Fibroblast of lung (primary cell): ENCODE measurements at regions not wholly inside any gene's neighbourhood (a gene's known extent, or its start where the extent isn't known, plus 50 kb on each side); places are given as distances from the start of the nearest gene placed in this dataset.

Experiments
- DNase-seq, 2 donors: peaks; one replicate each; pipeline versions ENCODE4 v3.0.0 to v3.0.0-alpha.2; 2010; ENCODE audit warnings: low read depth in 2 of 2
- H2AFZ ChIP-seq: 2 replicates; pipeline ENCODE4 v1.5.1; 2012; ENCODE audit warnings: low read length, control low read depth, inconsistent platforms
- H3K27ac ChIP-seq: 2 replicates; pipeline ENCODE4 v1.5.1; 2011; ENCODE audit warnings: low read length, control low read depth; ENCODE audit not compliant: insufficient read depth
- H3K27me3 ChIP-seq: 2 replicates; pipeline ENCODE4 v1.5.1; 2011; ENCODE audit warnings: mild to moderate bottlenecking, low read length; ENCODE audit not compliant: control insufficient read depth, insufficient read depth
- H3K36me3 ChIP-seq: 2 replicates; pipeline ENCODE4 v1.5.1; 2011; ENCODE audit warnings: low read length; ENCODE audit not compliant: control insufficient read depth, insufficient read depth
- H3K4me1 ChIP-seq: 2 replicates; pipeline ENCODE4 v1.5.1; 2011; ENCODE audit warnings: low read length; ENCODE audit not compliant: control insufficient read depth, insufficient read depth; ENCODE audit errors: extremely low read depth
- H3K4me2 ChIP-seq: 2 replicates; pipeline ENCODE4 v1.5.1; 2011; ENCODE audit warnings: low read length, control low read depth; ENCODE audit not compliant: insufficient read depth; ENCODE audit errors: extremely low read depth
- H3K4me3 ChIP-seq, 4 experiments: fragments of 200-600 bp in 1 of 4; sonication (generic) in 1 of 4; replicated peaks in 1 of 4; 2 replicates each; pipeline ENCODE4 v1.5.1; 2011 to 2016; ENCODE audit warnings: low read length in 4 of 4, low read depth in 3 of 4, mild to moderate bottlenecking in 3 of 4, control low read depth in 2 of 4, inconsistent platforms in 1 of 4, mixed read lengths in 1 of 4; ENCODE audit not compliant: insufficient read depth in 1 of 4; ENCODE audit errors: control extremely low read depth in 1 of 4
- H3K79me2 ChIP-seq: 2 replicates; pipeline ENCODE4 v1.5.1; 2012; ENCODE audit warnings: mild to moderate bottlenecking, low read length, inconsistent platforms; ENCODE audit not compliant: control insufficient read depth, insufficient read depth
- H3K9ac ChIP-seq: 2 replicates; pipeline ENCODE4 v1.5.1; 2011; ENCODE audit warnings: mild to moderate bottlenecking, low read length, control low read depth; ENCODE audit not compliant: insufficient read depth
- H3K9me3 ChIP-seq: 2 replicates; pipeline ENCODE4 v1.5.1; 2012; ENCODE audit warnings: low read depth, low read length; ENCODE audit not compliant: control insufficient read depth, insufficient read depth
- H4K20me1 ChIP-seq: 2 replicates; pipeline ENCODE4 v1.5.1; 2011; ENCODE audit warnings: low read length; ENCODE audit not compliant: control insufficient read depth, insufficient read depth; ENCODE audit errors: extremely low read depth
- EZH2 ChIP-seq: IDR thresholded peaks from 2 replicates; pipeline ENCODE4 v1.5.1; 2012; ENCODE audit warnings: low read length, control low read depth, mild to moderate bottlenecking; ENCODE audit errors: missing control alignments
- TF ChIP-seq, protein P1 (sequence below), 2 donors: IDR thresholded peaks in 1 of 2; conservative IDR thresholded peaks in 1 of 2; 1 replicate in 1 of 2; 2 replicates in 1 of 2; pipeline ENCODE4 v1.5.1; 2011 to 2012; ENCODE audit warnings: low read length in 2 of 2, control low read depth in 1 of 2, inconsistent platforms in 1 of 2, low read depth in 1 of 2, mild to moderate bottlenecking in 1 of 2

DNA sequence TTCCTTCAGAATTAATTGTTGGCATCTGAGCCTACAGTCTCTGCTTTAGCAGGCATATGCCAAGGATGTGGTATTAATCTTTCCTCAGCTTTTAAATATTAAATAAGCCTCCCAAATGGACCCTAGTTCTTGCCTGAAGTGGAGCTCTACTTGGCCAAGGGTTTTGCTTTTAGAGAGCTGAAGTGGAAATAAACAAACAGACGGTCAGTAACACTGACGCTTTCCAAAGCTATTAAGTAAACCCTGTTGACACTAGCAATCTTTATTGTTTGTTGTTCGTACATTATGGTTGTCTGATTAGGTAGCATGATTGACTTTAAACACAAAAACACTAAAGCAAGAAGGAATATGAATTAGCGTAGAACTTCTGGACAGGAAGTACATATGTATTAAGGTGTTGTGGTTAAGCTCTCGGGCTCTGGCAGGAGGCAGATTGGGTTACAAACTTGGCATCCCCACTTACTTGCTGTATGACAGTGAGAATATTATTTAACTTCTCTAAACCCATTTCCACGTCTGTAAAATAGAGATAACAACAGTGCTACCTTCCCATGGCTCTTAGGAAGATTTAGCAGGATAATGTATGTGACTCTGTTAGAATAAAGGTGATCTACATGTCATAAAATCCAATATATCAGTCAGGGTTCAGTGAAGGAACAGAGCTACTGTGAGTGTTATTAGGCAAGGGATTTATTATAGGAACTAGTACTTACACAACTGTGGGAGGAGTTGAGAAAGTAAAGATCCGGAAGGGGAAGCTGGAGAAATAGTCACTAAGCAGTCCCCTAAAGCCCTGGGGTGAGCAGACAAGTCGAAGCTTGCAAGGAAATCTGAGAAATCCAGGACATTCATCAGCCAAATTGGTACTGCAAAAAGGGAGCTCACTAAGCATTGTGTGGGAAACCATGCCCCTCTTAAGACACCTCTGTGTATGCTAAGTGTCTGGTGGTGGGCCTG is 92.2 kb upstream of the ATF7IP start:
- Histone ChIP-seq H3K79me2 (no peaks in the 10 kb centered on the region), H3K36me3 (no peaks in the 10 kb centered on the region), H3K4me2 (no peak overlapping the region), H3K4me1 (no peaks in the 10 kb centered on the region), H3K4me3 (no peak overlapping the region), H4K20me1 (no peaks in the 10 kb centered on the region), H3K27me3 (no peaks in the 10 kb centered on the region), H3K9me3 (no peaks in the 10 kb centered on the region), H3K9ac (no peak overlapping the region), H3K27ac (no peak overlapping the region), H2AFZ (peak overlapping the region; percentile 39)
- peak; percentile 27 to 46 for DNase-seq
- no peak for TF ChIP-seq EZH2
- TF ChIP-seq, protein P1, sequence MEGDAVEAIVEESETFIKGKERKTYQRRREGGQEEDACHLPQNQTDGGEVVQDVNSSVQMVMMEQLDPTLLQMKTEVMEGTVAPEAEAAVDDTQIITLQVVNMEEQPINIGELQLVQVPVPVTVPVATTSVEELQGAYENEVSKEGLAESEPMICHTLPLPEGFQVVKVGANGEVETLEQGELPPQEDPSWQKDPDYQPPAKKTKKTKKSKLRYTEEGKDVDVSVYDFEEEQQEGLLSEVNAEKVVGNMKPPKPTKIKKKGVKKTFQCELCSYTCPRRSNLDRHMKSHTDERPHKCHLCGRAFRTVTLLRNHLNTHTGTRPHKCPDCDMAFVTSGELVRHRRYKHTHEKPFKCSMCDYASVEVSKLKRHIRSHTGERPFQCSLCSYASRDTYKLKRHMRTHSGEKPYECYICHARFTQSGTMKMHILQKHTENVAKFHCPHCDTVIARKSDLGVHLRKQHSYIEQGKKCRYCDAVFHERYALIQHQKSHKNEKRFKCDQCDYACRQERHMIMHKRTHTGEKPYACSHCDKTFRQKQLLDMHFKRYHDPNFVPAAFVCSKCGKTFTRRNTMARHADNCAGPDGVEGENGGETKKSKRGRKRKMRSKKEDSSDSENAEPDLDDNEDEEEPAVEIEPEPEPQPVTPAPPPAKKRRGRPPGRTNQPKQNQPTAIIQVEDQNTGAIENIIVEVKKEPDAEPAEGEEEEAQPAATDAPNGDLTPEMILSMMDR (conservative IDR thresholded peaks at IDR 0.05 in 1 of 2, IDR thresholded peaks at IDR 0.05 in 1 of 2; ENCODE audit: low read depth in 1 of 2, low read length in 2 of 2) = no peak

DNA sequence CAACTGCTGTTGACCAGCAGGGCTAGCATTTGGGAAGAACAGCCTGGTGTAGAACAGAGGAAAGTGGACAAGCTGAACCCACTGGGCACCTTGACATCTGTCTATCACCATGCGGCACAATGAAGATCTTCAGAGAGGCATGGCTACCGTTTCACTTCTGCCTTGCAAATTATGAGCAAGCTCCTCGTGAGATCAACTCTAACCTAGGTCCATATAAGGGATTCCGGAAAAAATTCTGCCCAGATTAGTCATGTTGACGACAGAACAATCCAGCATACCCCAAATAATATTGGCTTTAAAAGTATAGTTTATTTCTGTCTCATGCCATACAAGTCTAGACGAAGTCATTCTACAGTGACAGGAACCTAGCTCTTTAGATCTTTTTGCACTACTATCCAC is 91.6 kb upstream of the ATF7IP start:
- no peak for TF ChIP-seq EZH2
- TF ChIP-seq, protein P1 (conservative IDR thresholded peaks at IDR 0.05 in 1 of 2, IDR thresholded peaks at IDR 0.05 in 1 of 2; ENCODE audit: low read depth in 1 of 2, low read length in 2 of 2) = no peak
- Histone ChIP-seq H4K20me1 (no peaks in the 10 kb centered on the region), H3K4me3 (no peak overlapping the region), H3K79me2 (no peaks in the 10 kb centered on the region), H3K4me1 (no peaks in the 10 kb centered on the region), H3K27me3 (no peaks in the 10 kb centered on the region), H3K27ac (no peak overlapping the region), H3K9me3 (no peaks in the 10 kb centered on the region), H2AFZ (no peak overlapping the region), H3K4me2 (no peak overlapping the region), H3K9ac (no peak overlapping the region), H3K36me3 (no peaks in the 10 kb centered on the region)
- DNase-seq = peak in 1 of 2 donors; percentile 43

DNA sequence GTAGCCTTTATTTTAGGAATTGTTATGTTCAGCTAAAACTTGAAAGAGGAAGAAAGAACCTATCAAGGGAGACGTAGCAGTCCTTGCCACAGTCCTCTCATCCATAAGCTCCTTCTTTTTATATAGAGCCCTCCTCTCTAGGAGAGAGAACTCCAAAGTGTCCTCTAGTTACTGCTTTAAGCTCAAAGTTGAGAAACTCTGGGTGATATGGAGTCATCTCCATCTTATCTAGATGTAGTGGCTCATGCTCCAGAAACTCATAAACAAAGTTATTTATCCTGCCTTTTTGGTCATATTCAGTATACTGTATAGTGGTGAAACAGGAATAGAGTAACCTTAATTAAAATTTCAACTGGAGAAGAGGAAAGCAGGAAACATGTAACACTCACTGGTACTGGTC is 90.4 kb upstream of the ATF7IP start:
- TF ChIP-seq, protein P1 (conservative IDR thresholded peaks at IDR 0.05 in 1 of 2, IDR thresholded peaks at IDR 0.05 in 1 of 2; ENCODE audit: low read depth in 1 of 2, low read length in 2 of 2) = no peak
- TF ChIP-seq EZH2 = no peak
- Histone ChIP-seq H3K27me3 (no peaks in the 10 kb centered on the region), H3K9ac (no peak overlapping the region), H3K36me3 (no peaks in the 10 kb centered on the region), H3K9me3 (no peaks in the 10 kb centered on the region), H4K20me1 (no peaks in the 10 kb centered on the region), H3K4me3 (no peak overlapping the region), H3K4me1 (no peaks in the 10 kb centered on the region), H3K27ac (no peak overlapping the region), H3K4me2 (no peak overlapping the region), H2AFZ (no peak overlapping the region), H3K79me2 (no peaks in the 10 kb centered on the region)
- DNase-seq = no peak
